GM12865 (cell line): ENCODE measurements at regions not wholly inside any gene's neighbourhood (a gene's known extent, or its start where the extent isn't known, plus 50 kb on each side); places are given as distances from the start of the nearest gene placed in this dataset.

Experiments used
- DNase-seq: peaks from one replicate; pipeline ENCODE4 v3.0.0; 2010; ENCODE audit warnings: low read depth
- H3K4me3 ChIP-seq: 2 replicates; pipeline ENCODE4 v1.5.1; 2011; ENCODE audit warnings: mild to moderate bottlenecking, low read depth, low read length, control low read depth
- TF ChIP-seq, protein P1 (sequence below): IDR thresholded peaks from 2 replicates; pipeline ENCODE4 v1.5.1; 2011; ENCODE audit warnings: low read length, control low read depth, low read depth, inconsistent platforms; ENCODE audit not compliant: insufficient read depth; ENCODE audit errors: missing control alignments

GRCh38 chr3:191066669-191067068 lies 132.4 kb upstream of the OSTN start:
- no peak overlapping the region for H3K4me3 ChIP-seq
- TF ChIP-seq, protein P1, sequence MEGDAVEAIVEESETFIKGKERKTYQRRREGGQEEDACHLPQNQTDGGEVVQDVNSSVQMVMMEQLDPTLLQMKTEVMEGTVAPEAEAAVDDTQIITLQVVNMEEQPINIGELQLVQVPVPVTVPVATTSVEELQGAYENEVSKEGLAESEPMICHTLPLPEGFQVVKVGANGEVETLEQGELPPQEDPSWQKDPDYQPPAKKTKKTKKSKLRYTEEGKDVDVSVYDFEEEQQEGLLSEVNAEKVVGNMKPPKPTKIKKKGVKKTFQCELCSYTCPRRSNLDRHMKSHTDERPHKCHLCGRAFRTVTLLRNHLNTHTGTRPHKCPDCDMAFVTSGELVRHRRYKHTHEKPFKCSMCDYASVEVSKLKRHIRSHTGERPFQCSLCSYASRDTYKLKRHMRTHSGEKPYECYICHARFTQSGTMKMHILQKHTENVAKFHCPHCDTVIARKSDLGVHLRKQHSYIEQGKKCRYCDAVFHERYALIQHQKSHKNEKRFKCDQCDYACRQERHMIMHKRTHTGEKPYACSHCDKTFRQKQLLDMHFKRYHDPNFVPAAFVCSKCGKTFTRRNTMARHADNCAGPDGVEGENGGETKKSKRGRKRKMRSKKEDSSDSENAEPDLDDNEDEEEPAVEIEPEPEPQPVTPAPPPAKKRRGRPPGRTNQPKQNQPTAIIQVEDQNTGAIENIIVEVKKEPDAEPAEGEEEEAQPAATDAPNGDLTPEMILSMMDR: no peak
- peak; percentile 24 for DNase-seq

DNA sequence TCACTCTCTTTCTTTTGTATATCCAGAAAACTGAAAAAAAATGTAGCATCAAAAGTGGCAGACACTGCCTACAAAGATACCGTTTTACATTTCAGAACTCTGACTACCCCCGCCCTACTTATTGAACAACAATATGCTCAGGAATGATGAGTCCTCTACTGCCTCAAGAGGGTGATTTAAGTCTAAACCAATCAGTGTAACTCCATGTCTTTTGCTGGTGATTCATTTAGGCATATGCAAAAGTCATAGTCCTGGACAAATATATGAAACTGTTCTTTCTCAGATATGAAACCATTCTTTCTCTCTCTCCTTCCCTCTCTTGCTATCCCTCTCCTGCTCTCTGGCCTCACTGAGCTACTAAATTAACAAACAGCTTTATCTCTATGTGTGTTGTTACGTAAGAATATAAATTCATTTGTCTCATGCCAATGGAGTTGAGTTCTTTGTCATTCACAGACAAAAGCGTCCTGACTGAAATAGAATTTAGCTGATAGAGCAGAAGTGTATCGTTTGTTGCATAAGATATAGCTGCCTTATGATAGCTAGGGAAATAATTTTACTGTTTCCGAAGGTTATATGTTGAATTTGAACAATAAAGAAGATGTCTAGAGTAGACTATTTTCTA lies 133.7 kb upstream of the OSTN start:
- TF ChIP-seq, protein P1: no peak
- H3K4me3 ChIP-seq: no peak overlapping the region
- no peak for DNase-seq

DNA sequence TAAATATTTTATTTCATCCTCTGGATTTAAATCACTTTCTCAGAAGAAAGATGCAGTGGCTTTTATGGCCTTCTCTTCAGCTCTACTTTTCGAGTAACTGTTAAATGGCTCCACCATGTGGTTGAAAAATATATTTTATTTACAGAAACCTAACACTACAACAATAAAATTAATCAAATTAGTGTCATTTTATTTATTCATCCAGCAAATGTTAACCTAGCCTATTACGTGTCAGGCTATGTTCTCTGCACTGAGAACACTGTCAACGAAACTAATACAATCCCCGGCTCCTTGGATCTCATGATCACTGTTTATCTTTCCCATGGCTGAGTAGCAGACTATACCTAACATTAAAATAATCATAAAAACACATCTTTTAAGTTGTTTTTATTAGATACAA lies 148.0 kb upstream of the OSTN start:
- TF ChIP-seq, protein P1: peak; percentile 32
- H3K4me3 ChIP-seq: no peak overlapping the region
- DNase-seq: peak; percentile 21

GRCh38 chr3:191047930-191048329 lies 151.1 kb upstream of the OSTN start:
- no peak overlapping the region for H3K4me3 ChIP-seq
- no peak for DNase-seq
- TF ChIP-seq, protein P1: no peak

- TF ChIP-seq, protein P1: no peak
- H3K4me3 ChIP-seq: no peak overlapping the region
- no peak for DNase-seq
Observed at GRCh38 chr3:191030929-191031328, 168.1 kb upstream of the OSTN start.

- DNase-seq: no peak
- TF ChIP-seq, protein P1: no peak
- no peak overlapping the region for H3K4me3 ChIP-seq
Observed at GRCh38 chr3:191030491-191030890, 168.0 kb upstream of the GMNC start.

DNA sequence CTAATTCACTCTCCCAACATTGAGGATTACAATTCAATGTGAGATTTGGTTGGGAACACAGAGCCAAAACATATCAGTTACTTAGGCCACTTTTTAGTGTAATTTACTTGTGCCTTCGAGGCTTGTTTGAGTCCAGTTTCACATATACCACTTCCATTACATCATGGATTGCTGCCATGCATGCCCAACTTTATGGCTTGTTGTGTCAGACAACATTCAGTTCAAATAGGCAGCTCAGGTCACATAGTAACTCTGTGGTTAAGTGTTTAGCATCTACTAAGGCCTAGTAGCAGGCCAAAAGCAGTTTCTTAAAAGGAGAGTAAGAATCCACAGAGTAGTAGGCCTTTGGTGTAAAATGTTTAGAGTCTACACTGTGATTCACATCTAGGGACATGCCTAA lies 164.3 kb upstream of the GMNC start:
- no peak for DNase-seq
- TF ChIP-seq, protein P1: no peak
- no peak overlapping the region for H3K4me3 ChIP-seq
